ENCODE measurements at regions not wholly inside any gene's neighbourhood (a gene's known extent, or its start where the extent isn't known, plus 50 kb on each side); places are given as distances from the start of the nearest gene placed in this dataset.
A peak's percentile ranks its signal among the peaks of the same experiment; 100 is the strongest.

- no peak for TF ChIP-seq PCBP2 (optimal IDR thresholded peaks at IDR 0.05; ENCODE audit: low read depth, low read length, poor library complexity, severe bottlenecking)
- peak; percentile 28; the same call in 1 of the 2 replicates for TF ChIP-seq AHR (CRISPR knock-in tag; IDR thresholded peaks at IDR 0.05)
- no peak for TF ChIP-seq ZNF10 (CRISPR knock-in tag; IDR thresholded peaks at IDR 0.05; ENCODE audit: borderline replicate concordance, low read depth)
- no peak; the same call in 1 of the 2 replicates for TF ChIP-seq HMG20B (CRISPR knock-in tag; conservative IDR thresholded peaks at IDR 0.05)
- TF ChIP-seq MTERF4 (CRISPR knock-in tag; IDR thresholded peaks at IDR 0.05): peak; percentile 98
- TF ChIP-seq HNRNPUL1 (IDR thresholded peaks at IDR 0.05; ENCODE audit: low read depth, low read length): no peak
- TF ChIP-seq ATRX (CRISPR knock-in tag; IDR thresholded peaks at IDR 0.05; ENCODE audit: borderline replicate concordance): no peak
- TF ChIP-seq ZSCAN12 (CRISPR knock-in tag; IDR thresholded peaks at IDR 0.05): peak; percentile 90; the same call in 1 of the 2 replicates
- TF ChIP-seq ZNF557 (CRISPR knock-in tag; IDR thresholded peaks at IDR 0.05): 0 out of 2 replicates have a peak, but pooled peaks have one; percentile 82
- no peak for TF ChIP-seq ZNF510 (CRISPR knock-in tag; IDR thresholded peaks at IDR 0.05; ENCODE audit: low read depth)
- peak; percentile 90 for TF ChIP-seq TCF7 (IDR thresholded peaks at IDR 0.05; ENCODE audit: low read depth)
- no peak for TF ChIP-seq ZNF891 (CRISPR knock-in tag; IDR thresholded peaks at IDR 0.05)
- TF ChIP-seq HMG20A (CRISPR knock-in tag; IDR thresholded peaks at IDR 0.05; ENCODE audit: borderline replicate concordance): peak; percentile 78; the same call in 1 of the 2 replicates
- TF ChIP-seq ZNF746 (CRISPR knock-in tag; IDR thresholded peaks at IDR 0.05): no peak
- peak; percentile 45; the same call in 1 of the 2 replicates for TF ChIP-seq ZNF263 (CRISPR knock-in tag; IDR thresholded peaks at IDR 0.05)
- no peak for TF ChIP-seq RELA (CRISPR knock-in tag; IDR thresholded peaks at IDR 0.05)
- TF ChIP-seq ZHX1 (CRISPR knock-in tag; IDR thresholded peaks at IDR 0.05; ENCODE audit: low read depth): no peak
- no peak for TF ChIP-seq PRDM4 (CRISPR knock-in tag; IDR thresholded peaks at IDR 0.05; ENCODE audit: borderline replicate concordance)
- TF ChIP-seq SP1 (IDR thresholded peaks at IDR 0.05): no peak
- TF ChIP-seq SP1 (CRISPR knock-in tag; IDR thresholded peaks at IDR 0.05): no peak
- TF ChIP-seq ZNF597 (CRISPR knock-in tag; IDR thresholded peaks at IDR 0.05): no peak
- TF ChIP-seq SUZ12 (IDR thresholded peaks at IDR 0.05; ENCODE audit: low read depth, low read length): no peak
- TF ChIP-seq IKZF5 (CRISPR knock-in tag; IDR thresholded peaks at IDR 0.05): peak; percentile 99
Observed at GRCh38 chr6:11323666-11324452, 91.4 kb upstream of the NEDD9 start (continued).

Measured in HepG2 (cell line).